Endothelial cell of umbilical vein (primary cell): ENCODE measurements at regions not wholly inside any gene's neighbourhood (a gene's known extent, or its start where the extent isn't known, plus 50 kb on each side); places are given as distances from the start of the nearest gene placed in this dataset.

Experiments
- BruUV-seq: library from RNA; stranded (reverse); fragments of 400-500 nt; replicated peaks from 2 replicates; lab custom pipeline; 2021; lab: Mats Ljungman, UMichigan
- CTCF ChIA-PET: fragments of 300-600, 350-600 bp; sonication (Branson Sonifier 250); formaldehyde crosslinking; loops from one replicate; lab custom pipeline; 2021; ENCODE audit warnings: antibody characterized with exemption, inconsistent platforms; lab: Charles Lee
- POLR2A ChIA-PET: fragments of 300-600, 350-600 bp; sonication (Branson Sonifier 250); formaldehyde crosslinking; loops from one replicate; lab custom pipeline; 2021; ENCODE audit warnings: antibody characterized with exemption, inconsistent platforms; lab: Charles Lee
- DNase-seq: peaks from one replicate; pipeline ENCODE4 v3.0.0-alpha.2; 2011; ENCODE audit warnings: low read depth, low spot score
- FAIRE-seq: peaks from 2 replicates; lab custom pipeline; 2011; peaks lifted over from hg19 to GRCh38; lab: Jason Lieb, UNC
- H2AFZ ChIP-seq: 2 replicates; pipeline ENCODE4 v1.6.0; 2012; ENCODE audit warnings: low read depth, low read length, control low read depth, inconsistent platforms
- H3K27ac ChIP-seq: 2 replicates; pipeline ENCODE4 v1.5.1; 2011; ENCODE audit warnings: low read depth, mild to moderate bottlenecking, control low read depth, low read length, moderate library complexity; ENCODE audit not compliant: insufficient read depth
- H3K27me3 ChIP-seq, 2 experiments: 2 replicates each; pipeline versions ENCODE4 v1.6.0 to v1.6.1; 2011; ENCODE audit warnings: low read length in 2 of 2, mixed read lengths in 1 of 2; ENCODE audit not compliant: control insufficient read depth in 2 of 2, insufficient read depth in 2 of 2
- H3K36me3 ChIP-seq, 2 experiments: 2 replicates in 1 of 2; 3 replicates in 1 of 2; pipeline ENCODE4 v1.5.1; 2011; ENCODE audit warnings: low read length in 2 of 2, mild to moderate bottlenecking in 1 of 2, moderate library complexity in 1 of 2; ENCODE audit not compliant: control insufficient read depth in 2 of 2, insufficient read depth in 2 of 2; ENCODE audit errors: extremely low read depth in 1 of 2
- H3K4me1 ChIP-seq: 3 replicates; pipeline ENCODE4 v1.5.1; 2011; ENCODE audit warnings: mild to moderate bottlenecking, low read length; ENCODE audit not compliant: control insufficient read depth, insufficient read depth; ENCODE audit errors: extremely low read depth
- H3K4me2 ChIP-seq: 2 replicates; pipeline ENCODE4 v1.6.1; 2011; ENCODE audit warnings: low read length, control low read depth, mixed read lengths; ENCODE audit not compliant: insufficient read depth
- H3K4me3 ChIP-seq, 3 experiments: fragments of 200-600 bp in 1 of 3; sonication (generic), shearing (Covaris generic) in 1 of 3; replicated peaks in 1 of 3; 2 replicates each; pipeline ENCODE4 v1.5.1; 2011 to 2016; ENCODE audit warnings: control low read depth in 3 of 3, low read length in 3 of 3, mild to moderate bottlenecking in 2 of 3, inconsistent platforms in 1 of 3, low read depth in 1 of 3, moderate library complexity in 1 of 3; ENCODE audit not compliant: insufficient read depth in 1 of 3
- H3K79me2 ChIP-seq: 2 replicates; pipeline ENCODE4 v1.6.0; 2012; ENCODE audit warnings: low read length, inconsistent platforms; ENCODE audit not compliant: control insufficient read depth, insufficient read depth
- H3K9ac ChIP-seq: replicated peaks from 2 replicates; pipeline ENCODE3; 2011; ENCODE audit warnings: low read length, control low read depth; ENCODE audit not compliant: insufficient read depth; ENCODE audit errors: extremely low read depth
- H3K9me1 ChIP-seq: replicated peaks from 3 replicates; pipeline ENCODE4 v1.6.0; 2011; ENCODE audit warnings: mild to moderate bottlenecking, low read length; ENCODE audit not compliant: control insufficient read depth, insufficient read depth; ENCODE audit errors: extremely low read depth
- H3K9me3 ChIP-seq: replicated peaks from 2 replicates; pipeline ENCODE4 v1.5.1; 2012; ENCODE audit warnings: low read length, inconsistent platforms; ENCODE audit not compliant: control insufficient read depth, insufficient read depth
- H4K20me1 ChIP-seq: replicated peaks from 2 replicates; pipeline ENCODE3; 2011; ENCODE audit warnings: mild to moderate bottlenecking, low read length; ENCODE audit not compliant: control insufficient read depth, insufficient read depth; ENCODE audit errors: extremely low read depth
- EZH2 ChIP-seq: IDR thresholded peaks from 2 replicates; pipeline ENCODE4 v1.6.1; 2012; ENCODE audit warnings: borderline replicate concordance, low read depth, mild to moderate bottlenecking, moderate library complexity, low read length, inconsistent platforms; ENCODE audit not compliant: severe bottlenecking
- FOS ChIP-seq: IDR thresholded peaks from 2 replicates; pipeline ENCODE4 v1.6.1; 2011; ENCODE audit warnings: mild to moderate bottlenecking, low read length, moderate library complexity, borderline replicate concordance; ENCODE audit not compliant: insufficient read depth
- GATA2 ChIP-seq: IDR thresholded peaks from 2 replicates; pipeline ENCODE4 v1.7.0; 2011; ENCODE audit warnings: low read depth, mild to moderate bottlenecking, moderate library complexity, mixed read lengths, low read length; ENCODE audit not compliant: insufficient read length, insufficient read depth
- JUN ChIP-seq: IDR thresholded peaks from 2 replicates; pipeline ENCODE4 v1.6.1; 2011; ENCODE audit warnings: borderline replicate concordance, low read depth; ENCODE audit not compliant: insufficient read length, insufficient read depth
- MYC ChIP-seq: IDR thresholded peaks from one replicate; pipeline ENCODE4 v1.6.1; 2011; ENCODE audit warnings: mild to moderate bottlenecking, low read depth, low read length
- POLR2A ChIP-seq: IDR thresholded peaks from 2 replicates; pipeline ENCODE4 v1.6.1; 2012; ENCODE audit warnings: low read depth, mild to moderate bottlenecking, control low read depth, low read length
- POLR2AphosphoS5 ChIP-seq: IDR thresholded peaks from 2 replicates; pipeline ENCODE4 v1.6.1; 2012; ENCODE audit warnings: low read depth, mild to moderate bottlenecking, control low read depth, low read length, moderate library complexity; ENCODE audit not compliant: insufficient read depth
- dilution Hi-C: fragments of 300-500 bp; cut with MboI; formaldehyde crosslinking; loops from one replicate; pipeline ENCODE4 v1.15.0; 2019; ENCODE audit warnings: low sequenced_read_pairs; ENCODE audit not compliant: extremely low pct_ligation_motif_present
- intact Hi-C: fragments of 100-400 bp; cut with micrococcal nuclease; formaldehyde crosslinking; loops from one replicate; pipeline ENCODE4 v1.10.0; 2022
- TF ChIP-seq, protein P1 (sequence below): IDR thresholded peaks from 2 replicates; pipeline ENCODE4 v1.6.1; 2011; ENCODE audit not compliant: insufficient read depth, insufficient read length
- TF ChIP-seq, protein P2 (sequence below), 2 donors: IDR thresholded peaks; 1 replicate in 1 of 2; 2 replicates in 1 of 2; pipeline ENCODE4 v1.5.1; 2011; ENCODE audit warnings: low read length in 2 of 2, mild to moderate bottlenecking in 2 of 2, moderate library complexity in 2 of 2, control low read depth in 1 of 2, inconsistent platforms in 1 of 2, low read depth in 1 of 2; ENCODE audit not compliant: insufficient read depth in 1 of 2; ENCODE audit errors: extremely low read depth in 1 of 2

DNA sequence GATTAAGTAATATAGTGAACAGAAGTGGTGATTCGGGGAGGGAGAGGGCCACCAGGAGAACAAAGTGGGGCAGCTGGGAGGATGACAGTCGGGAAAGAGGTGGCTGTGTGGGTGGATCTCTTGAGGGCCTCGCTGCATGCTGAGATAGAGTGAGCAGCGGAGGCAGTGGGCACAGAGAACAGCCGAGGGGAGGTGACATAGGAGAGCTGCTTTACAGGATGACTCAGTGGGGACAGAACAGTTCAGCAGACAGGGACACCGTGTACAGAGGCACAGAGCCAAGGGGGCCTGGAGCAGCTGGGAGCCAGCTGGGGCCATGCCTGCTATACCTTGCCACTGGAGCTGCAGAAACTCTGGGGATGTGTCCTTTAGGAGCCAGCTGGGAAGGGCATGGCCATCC is 273.9 kb downstream of the GADD45G start:
- Histone ChIP-seq H2AFZ (no peak overlapping the region), H3K9me1 (no peaks in the 10 kb centered on the region), H4K20me1 (no peaks in the 10 kb centered on the region), H3K27me3 (no peaks in the 10 kb centered on the region), H3K36me3 (no peaks in the 10 kb centered on the region), H3K4me2 (no peak overlapping the region), H3K4me1 (no peaks in the 10 kb centered on the region), H3K79me2 (no peaks in the 10 kb centered on the region), H3K9me3 (no peaks in the 10 kb centered on the region), H3K9ac (no peak overlapping the region), H3K27ac (no peak overlapping the region), H3K4me3 (no peak overlapping the region)
- no peak for TF ChIP-seq EZH2
- TF ChIP-seq, protein P1, sequence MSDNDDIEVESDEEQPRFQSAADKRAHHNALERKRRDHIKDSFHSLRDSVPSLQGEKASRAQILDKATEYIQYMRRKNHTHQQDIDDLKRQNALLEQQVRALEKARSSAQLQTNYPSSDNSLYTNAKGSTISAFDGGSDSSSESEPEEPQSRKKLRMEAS: no peak
- no peak for TF ChIP-seq GATA2
- no peak for TF ChIP-seq POLR2A
- no peak for TF ChIP-seq POLR2AphosphoS5
- no peak for TF ChIP-seq FOS
- no peak for TF ChIP-seq MYC
- no peak for TF ChIP-seq JUN
- TF ChIP-seq, protein P2, sequence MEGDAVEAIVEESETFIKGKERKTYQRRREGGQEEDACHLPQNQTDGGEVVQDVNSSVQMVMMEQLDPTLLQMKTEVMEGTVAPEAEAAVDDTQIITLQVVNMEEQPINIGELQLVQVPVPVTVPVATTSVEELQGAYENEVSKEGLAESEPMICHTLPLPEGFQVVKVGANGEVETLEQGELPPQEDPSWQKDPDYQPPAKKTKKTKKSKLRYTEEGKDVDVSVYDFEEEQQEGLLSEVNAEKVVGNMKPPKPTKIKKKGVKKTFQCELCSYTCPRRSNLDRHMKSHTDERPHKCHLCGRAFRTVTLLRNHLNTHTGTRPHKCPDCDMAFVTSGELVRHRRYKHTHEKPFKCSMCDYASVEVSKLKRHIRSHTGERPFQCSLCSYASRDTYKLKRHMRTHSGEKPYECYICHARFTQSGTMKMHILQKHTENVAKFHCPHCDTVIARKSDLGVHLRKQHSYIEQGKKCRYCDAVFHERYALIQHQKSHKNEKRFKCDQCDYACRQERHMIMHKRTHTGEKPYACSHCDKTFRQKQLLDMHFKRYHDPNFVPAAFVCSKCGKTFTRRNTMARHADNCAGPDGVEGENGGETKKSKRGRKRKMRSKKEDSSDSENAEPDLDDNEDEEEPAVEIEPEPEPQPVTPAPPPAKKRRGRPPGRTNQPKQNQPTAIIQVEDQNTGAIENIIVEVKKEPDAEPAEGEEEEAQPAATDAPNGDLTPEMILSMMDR (IDR thresholded peaks at IDR 0.05; ENCODE audit: extremely low read depth in 1 of 2, insufficient read depth in 1 of 2, low read depth in 1 of 2, low read length in 2 of 2): no peak
- intact Hi-C loops: no loop called here
- no peak for FAIRE-seq
- DNase-seq: no peak
- dilution Hi-C loops: no loop called here
- POLR2A ChIA-PET: no interaction called here
- CTCF ChIA-PET: interaction anchor here (0.7 kb wide), 1 partner anchor 15 kb away, joined by 3 read pairs; no protein-coding TSS in a partner anchor
- BruUV-seq: no TSS peak
